GM19025 (cell line): ENCODE measurements at regions not wholly inside any gene's neighbourhood (a gene's known extent, or its start where the extent isn't known, plus 50 kb on each side); places are given as distances from the start of the nearest gene placed in this dataset.
"Not testable (repeated sequence)": the region's sequence is repeated elsewhere in the genome, so short reads cannot be mapped to it uniquely, and the experiment has no call there.

Experiments
- ATAC-seq: cut with Tn5 transposase; IDR thresholded peaks from one replicate; pipeline ENCODE4 v1.9.1; 2021; ENCODE audit warnings: mild to moderate bottlenecking, low read depth, moderate library complexity; ENCODE audit not compliant: unreplicated experiment

GRCh38 chr9:41279033-41279432 lies 89.9 kb upstream of the ZNG1F start:
- not testable (repeated sequence) for ATAC-seq

- ATAC-seq: peak; percentile 100
These were observed 84.6 kb upstream of the ZNG1F start for GRCh38 chr9:41273549-41274267.

GRCh38 chr9:41272879-41273548 lies 83.9 kb upstream of the ZNG1F start:
- peak; percentile 22 for ATAC-seq

- ATAC-seq: not testable (repeated sequence)
These were observed 81.9 kb upstream of the ZNG1F start for GRCh38 chr9:41270992-41271391.

- not testable (repeated sequence) for ATAC-seq
These were observed 80.4 kb upstream of the ZNG1F start for GRCh38 chr9:41269471-41269870.

GRCh38 chr9:41269054-41269453 lies 79.9 kb upstream of the ZNG1F start:
- ATAC-seq: not testable (repeated sequence)

GRCh38 chr9:41266602-41267001 lies 77.5 kb upstream of the ZNG1F start:
- not testable (repeated sequence) for ATAC-seq

- not testable (repeated sequence) for ATAC-seq
These were observed 76.9 kb upstream of the ZNG1F start for GRCh38 chr9:41266000-41266399.

DNA sequence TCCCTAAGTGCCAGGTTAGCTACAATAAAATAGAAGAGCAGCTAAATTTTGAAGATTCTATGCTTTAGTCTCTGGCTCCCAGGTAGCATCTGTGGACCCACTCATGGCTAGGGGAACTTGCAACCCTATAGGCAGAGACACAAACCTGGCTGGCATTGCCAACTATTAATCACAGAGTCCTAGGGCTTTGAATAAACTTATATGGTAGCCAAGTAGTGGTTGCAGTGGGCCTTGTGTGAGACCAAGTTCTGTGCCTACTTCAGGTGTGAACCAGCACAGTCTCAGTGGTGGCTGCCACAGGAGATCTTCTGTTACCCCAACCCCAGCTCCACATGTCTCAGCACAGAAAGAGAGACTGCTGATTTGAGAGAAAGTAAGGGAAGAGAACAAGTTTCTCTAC lies 62.9 kb upstream of the ZNG1F start:
- ATAC-seq: not testable (repeated sequence)

DNA sequence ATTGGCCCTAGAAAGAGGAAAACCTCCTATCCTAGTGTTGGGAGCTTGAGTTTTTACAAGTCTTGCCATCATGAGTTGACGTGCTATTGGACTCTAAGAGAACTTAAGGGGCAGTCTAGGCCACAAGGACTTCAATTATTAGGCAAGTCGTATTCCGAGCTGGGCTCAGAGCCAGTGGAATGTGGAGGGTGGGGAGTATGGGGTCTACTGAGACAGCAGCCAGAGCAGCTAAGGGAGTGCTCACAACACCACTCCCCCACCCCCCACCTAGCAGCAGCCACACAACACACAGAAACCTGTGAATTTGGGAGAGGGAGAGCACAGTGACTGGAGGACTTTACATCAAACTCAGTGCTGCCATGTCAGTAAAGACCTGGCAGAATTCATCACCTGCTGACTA lies 62.0 kb upstream of the ZNG1F start:
- not testable (repeated sequence) for ATAC-seq

- not testable (repeated sequence) for ATAC-seq
These were observed 57.6 kb upstream of the ZNG1F start for GRCh38 chr9:41246702-41247101.
